ENCODE measurements at regions not wholly inside any gene's neighbourhood (a gene's known extent, or its start where the extent isn't known, plus 50 kb on each side); places are given as distances from the start of the nearest gene placed in this dataset.

DNA sequence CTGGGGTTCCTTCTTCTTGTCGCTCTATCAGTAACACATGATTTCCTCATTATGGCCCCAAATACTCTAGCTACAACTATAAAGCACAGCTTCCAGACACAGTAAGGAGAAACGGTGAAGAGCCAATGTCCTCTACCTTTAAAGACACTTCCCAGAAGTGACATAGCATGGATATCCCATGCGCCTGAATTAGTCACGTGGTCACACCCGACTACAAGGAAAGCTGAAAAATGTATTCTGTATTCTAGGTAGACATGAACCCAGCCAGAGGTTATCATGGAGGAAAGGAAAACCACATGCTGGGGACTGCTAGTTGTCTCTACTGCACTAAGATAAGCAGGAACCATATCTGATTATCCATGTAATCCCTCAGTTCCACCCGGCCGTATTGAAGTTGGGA, 244.3 kb downstream of the LMX1A start (continued):
- TF ChIP-seq ZZZ3 (IDR thresholded peaks at IDR 0.05) (no peak), SRSF3 (IDR thresholded peaks at IDR 0.05; ENCODE audit: insufficient read depth, low read length) (no peak), POLR2H (tag; IDR thresholded peaks at IDR 0.05; ENCODE audit: low read depth) (no peak), ZNF212 (CRISPR knock-in tag; IDR thresholded peaks at IDR 0.05) (no peak), SIRT6 (IDR thresholded peaks at IDR 0.05; ENCODE audit: low read depth, low read length) (no peak), FOXJ3 (CRISPR knock-in tag; IDR thresholded peaks at IDR 0.05) (no peak), ZNF57 (CRISPR knock-in tag; IDR thresholded peaks at IDR 0.05) (no peak), ZNF384 (IDR thresholded peaks at IDR 0.05; ENCODE audit: low read depth, low read length) (no peak)
- TF ChIP-seq, protein P1, sequence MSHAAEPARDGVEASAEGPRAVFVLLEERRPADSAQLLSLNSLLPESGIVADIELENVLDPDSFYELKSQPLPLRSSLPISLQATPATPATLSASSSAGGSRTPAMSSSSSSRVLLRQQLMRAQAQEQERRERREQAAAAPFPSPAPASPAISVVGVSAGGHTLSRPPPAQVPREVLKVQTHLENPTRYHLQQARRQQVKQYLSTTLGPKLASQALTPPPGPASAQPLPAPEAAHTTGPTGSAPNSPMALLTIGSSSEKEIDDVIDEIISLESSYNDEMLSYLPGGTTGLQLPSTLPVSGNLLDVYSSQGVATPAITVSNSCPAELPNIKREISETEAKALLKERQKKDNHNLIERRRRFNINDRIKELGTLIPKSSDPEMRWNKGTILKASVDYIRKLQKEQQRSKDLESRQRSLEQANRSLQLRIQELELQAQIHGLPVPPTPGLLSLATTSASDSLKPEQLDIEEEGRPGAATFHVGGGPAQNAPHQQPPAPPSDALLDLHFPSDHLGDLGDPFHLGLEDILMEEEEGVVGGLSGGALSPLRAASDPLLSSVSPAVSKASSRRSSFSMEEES (CRISPR knock-in tag; IDR thresholded peaks at IDR 0.05) = peak; percentile 90
- TF ChIP-seq, protein P2, sequence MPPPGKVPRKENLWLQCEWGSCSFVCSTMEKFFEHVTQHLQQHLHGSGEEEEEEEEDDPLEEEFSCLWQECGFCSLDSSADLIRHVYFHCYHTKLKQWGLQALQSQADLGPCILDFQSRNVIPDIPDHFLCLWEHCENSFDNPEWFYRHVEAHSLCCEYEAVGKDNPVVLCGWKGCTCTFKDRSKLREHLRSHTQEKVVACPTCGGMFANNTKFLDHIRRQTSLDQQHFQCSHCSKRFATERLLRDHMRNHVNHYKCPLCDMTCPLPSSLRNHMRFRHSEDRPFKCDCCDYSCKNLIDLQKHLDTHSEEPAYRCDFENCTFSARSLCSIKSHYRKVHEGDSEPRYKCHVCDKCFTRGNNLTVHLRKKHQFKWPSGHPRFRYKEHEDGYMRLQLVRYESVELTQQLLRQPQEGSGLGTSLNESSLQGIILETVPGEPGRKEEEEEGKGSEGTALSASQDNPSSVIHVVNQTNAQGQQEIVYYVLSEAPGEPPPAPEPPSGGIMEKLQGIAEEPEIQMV (tag; conservative IDR thresholded peaks at IDR 0.05; ENCODE audit: low read depth) = no peak
- TF ChIP-seq, protein P3, sequence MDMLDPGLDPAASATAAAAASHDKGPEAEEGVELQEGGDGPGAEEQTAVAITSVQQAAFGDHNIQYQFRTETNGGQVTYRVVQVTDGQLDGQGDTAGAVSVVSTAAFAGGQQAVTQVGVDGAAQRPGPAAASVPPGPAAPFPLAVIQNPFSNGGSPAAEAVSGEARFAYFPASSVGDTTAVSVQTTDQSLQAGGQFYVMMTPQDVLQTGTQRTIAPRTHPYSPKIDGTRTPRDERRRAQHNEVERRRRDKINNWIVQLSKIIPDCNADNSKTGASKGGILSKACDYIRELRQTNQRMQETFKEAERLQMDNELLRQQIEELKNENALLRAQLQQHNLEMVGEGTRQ (CRISPR knock-in tag; IDR thresholded peaks at IDR 0.05) = peak; percentile 59
